ENCODE measurements at regions not wholly inside any gene's neighbourhood (a gene's known extent, or its start where the extent isn't known, plus 50 kb on each side); places are given as distances from the start of the nearest gene placed in this dataset.
"Not testable (repeated sequence)": the region's sequence is repeated elsewhere in the genome, so short reads cannot be mapped to it uniquely, and the experiment has no call there.

DNA sequence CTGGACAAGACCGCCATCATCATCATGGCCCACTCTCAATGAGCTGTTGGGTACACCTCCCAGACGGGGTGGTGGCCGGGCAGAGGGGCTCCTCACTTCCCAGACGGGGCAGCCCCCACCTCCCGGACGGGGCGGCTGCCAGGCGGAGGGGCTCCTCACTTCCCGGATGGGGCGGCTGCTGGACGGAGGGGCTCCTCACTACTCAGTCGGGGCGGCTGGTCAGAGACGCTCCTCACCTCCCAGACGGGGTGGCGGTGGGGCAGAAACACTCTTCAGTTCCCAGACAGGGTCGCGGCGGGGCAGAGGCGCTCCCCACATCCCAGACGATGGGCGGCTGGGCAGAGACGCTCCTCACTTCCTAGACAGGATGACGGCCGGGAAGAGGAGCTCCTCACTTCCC lies 484.5 kb upstream of the KLHL4 start:
- not testable (repeated sequence) for H3K4me1 Mint-ChIP-seq, H3K27ac Mint-ChIP-seq, H3K4me3 Mint-ChIP-seq, H3K36me3 Mint-ChIP-seq, H3K27me3 Mint-ChIP-seq
- H3K9me3 Mint-ChIP-seq: peaks cover 1 to 11% (median 2%) of the 10 kb centered on the region in 3 donors

DNA sequence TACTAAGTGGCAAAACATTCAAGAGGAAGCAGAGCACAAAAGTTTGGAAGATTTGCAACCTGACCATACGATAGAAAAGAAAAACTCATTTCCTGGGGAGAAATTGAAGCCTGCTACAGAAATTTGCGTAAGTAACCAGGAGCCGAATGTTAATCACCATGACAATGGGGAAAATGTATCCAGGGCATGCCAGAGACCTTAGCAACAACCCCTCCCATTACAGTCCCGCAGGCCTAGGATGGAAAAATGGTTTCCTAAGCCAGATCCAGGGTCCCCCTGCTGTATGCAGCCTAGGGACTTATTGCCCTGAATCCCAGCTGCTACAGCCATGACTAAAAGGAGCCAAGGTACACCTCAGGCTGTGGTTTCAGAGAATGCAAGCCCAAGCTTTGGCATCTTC lies 472.2 kb upstream of the KLHL4 start:
- Mint-ChIP-seq H3K36me3 (no peaks in the 10 kb centered on the region), H3K4me1 (peaks cover 0 to 1% (median 0%) of the 10 kb centered on the region in 3 donors), H3K4me3 (no peak overlapping the region), H3K27me3 (no peaks in the 10 kb centered on the region), H3K9me3 (peaks cover 0 to 10% (median 0%) of the 10 kb centered on the region in 3 donors), H3K27ac (no peak overlapping the region)

DNA sequence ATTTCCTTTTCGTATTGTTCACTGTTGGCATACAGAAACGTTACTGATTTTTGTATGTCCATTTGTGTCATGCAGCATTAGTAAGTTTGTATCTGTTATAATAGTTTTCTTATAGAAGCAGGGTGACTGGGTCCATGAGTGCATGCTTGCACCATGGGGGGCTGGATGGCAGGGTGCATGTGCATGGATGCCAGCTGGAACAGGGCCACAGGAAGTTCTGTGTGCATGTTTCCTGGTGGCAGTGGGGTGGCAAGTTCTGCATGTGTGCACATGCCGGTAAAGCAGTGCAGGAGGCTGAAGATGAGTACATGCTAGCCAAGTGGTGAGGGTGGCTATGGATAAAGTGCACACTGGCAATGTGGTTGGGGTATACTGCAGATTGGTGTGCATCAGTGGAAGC lies 468.0 kb upstream of the KLHL4 start:
- peaks cover 0 to 1% (median 0%) of the 10 kb centered on the region in 3 donors for H3K4me1 Mint-ChIP-seq
- H3K36me3 Mint-ChIP-seq: no peaks in the 10 kb centered on the region
- no peak overlapping the region for H3K27ac Mint-ChIP-seq
- H3K9me3 Mint-ChIP-seq: peaks cover 0 to 8% (median 1%) of the 10 kb centered on the region in 3 donors
- no peaks in the 10 kb centered on the region for H3K27me3 Mint-ChIP-seq
- H3K4me3 Mint-ChIP-seq: no peak overlapping the region

DNA sequence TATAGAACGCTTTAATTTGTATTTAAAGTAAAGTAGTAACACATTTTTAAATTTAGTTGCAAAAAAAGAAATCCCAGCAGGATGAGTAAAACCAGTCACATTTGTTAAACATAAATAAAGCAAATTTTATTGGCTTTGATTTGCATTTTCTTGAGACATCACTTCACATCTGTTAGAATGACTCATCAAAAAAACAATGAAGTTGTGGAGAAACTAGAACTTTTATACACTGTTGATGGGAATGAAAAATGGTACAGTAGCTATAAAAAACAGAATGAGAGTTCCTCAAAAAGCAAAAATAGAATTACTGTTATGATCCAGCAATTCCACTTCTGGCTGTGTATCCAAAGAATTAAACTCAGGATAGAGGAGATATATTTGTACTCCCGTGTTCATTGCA lies 454.0 kb upstream of the KLHL4 start:
- no peaks in the 10 kb centered on the region for H3K9me3 Mint-ChIP-seq
- H3K4me3 Mint-ChIP-seq: no peak overlapping the region
- no peaks in the 10 kb centered on the region for H3K27me3 Mint-ChIP-seq
- H3K36me3 Mint-ChIP-seq: no peaks in the 10 kb centered on the region
- H3K27ac Mint-ChIP-seq: no peak overlapping the region
- H3K4me1 Mint-ChIP-seq: no peaks in the 10 kb centered on the region

DNA sequence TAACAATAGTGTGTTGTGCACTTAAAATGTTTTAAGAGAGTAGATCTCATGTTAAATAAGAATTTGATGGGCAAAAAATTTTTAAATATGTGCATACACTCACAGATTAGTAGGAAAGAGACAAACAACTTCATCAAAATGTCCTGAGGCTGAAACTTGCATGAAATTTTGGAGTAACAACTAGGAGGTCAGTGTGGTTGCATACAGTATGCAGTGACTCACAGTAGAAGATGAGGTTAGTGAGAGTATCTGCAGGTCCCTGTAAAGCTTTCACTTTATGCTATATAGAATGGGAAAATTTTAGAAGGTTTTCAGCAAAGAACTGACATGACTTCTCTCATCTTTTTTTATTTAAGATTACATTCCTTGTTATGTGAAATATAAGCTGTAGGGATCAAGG lies 453.1 kb upstream of the KLHL4 start:
- no peaks in the 10 kb centered on the region for H3K4me1 Mint-ChIP-seq
- no peak overlapping the region for H3K27ac Mint-ChIP-seq

DNA sequence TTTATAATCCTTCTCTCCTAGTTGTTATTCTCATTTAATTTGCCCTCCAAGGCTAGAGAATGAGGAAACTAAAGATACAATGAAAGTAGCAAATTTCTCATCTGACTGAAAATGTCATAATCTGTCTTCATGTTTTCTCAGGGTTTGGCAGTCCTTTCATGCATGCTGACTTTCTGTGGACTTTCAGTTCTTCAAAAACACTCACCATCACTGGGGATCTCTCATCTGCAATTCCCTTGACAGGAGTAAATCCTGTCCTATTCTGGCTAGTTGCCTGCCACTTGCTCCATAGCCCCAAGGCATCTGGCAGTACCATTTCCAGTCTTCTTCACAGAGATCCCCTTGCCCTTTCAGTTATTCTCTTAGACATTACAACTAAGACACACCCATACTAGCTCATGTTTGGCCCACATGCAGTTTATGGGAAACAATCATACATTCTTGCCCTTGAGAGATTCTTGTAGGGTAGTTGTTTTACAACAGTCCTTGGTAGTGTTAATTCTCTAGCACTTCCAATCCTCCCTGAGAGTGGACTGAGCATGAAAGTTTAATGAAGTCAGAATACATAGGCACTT lies 449.7 kb upstream of the KLHL4 start:
- Mint-ChIP-seq H3K27me3 (no peaks in the 10 kb centered on the region), H3K9me3 (peaks cover 0 to 3% (median 0%) of the 10 kb centered on the region in 3 donors), H3K4me1 (no peaks in the 10 kb centered on the region)

More for the DNA sequence above, 453.1 kb upstream of the KLHL4 start:
- peaks cover 0 to 3% (median 0%) of the 10 kb centered on the region in 3 donors for H3K9me3 Mint-ChIP-seq
- no peaks in the 10 kb centered on the region for H3K36me3 Mint-ChIP-seq
- no peak overlapping the region for H3K4me3 Mint-ChIP-seq
- no peaks in the 10 kb centered on the region for H3K27me3 Mint-ChIP-seq

DNA sequence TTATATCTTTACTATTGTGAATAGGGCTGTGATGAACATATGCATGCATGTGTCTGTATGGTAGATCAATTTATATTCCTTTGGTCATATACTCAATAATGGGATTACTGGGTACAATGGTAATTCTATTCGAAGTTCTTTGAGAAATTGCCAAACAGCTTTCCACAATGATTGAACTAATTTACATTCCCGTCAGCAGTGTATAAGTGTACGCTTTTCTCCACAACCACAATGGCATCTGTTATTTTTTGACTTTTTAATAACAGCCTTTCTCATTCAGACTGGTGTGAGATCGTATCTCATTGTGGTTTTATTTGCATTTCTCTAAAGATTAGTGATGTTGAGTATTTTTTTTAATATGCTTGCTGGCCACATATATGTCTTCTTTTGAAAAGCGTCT lies 439.4 kb upstream of the KLHL4 start:
- Mint-ChIP-seq H3K4me1 (no peaks in the 10 kb centered on the region), H3K27me3 (no peaks in the 10 kb centered on the region), H3K9me3 (peaks cover 0 to 4% (median 4%) of the 10 kb centered on the region in 3 donors), H3K36me3 (no peaks in the 10 kb centered on the region), H3K4me3 (no peak overlapping the region), H3K27ac (no peak overlapping the region)

More for the DNA sequence above, 449.7 kb upstream of the KLHL4 start:
- no peak overlapping the region for H3K27ac Mint-ChIP-seq
- no peaks in the 10 kb centered on the region for H3K36me3 Mint-ChIP-seq
- H3K4me3 Mint-ChIP-seq: no peak overlapping the region

DNA sequence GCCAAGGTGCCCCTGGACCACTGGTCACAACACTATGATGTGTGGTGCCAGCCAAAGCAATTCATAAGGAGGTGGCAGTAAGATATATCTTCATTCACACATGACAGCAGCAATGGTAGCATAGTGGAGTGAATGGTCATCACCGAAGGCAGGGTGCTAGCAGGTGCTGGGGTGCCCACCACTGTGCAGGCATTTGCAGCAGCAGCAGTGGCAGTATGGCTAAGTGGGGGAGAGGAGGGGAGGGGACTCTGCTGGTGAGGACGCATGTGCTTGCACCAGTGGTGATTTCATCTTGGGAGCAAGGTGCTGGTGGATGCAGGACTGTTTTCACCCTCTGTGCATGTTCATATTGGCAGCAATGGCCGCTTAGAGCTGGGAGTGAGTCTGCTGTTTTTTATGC lies 419.1 kb upstream of the KLHL4 start:
- Mint-ChIP-seq H3K27me3 (no peaks in the 10 kb centered on the region), H3K4me3 (no peak overlapping the region), H3K27ac (no peak overlapping the region), H3K9me3 (no peaks in the 10 kb centered on the region), H3K4me1 (peaks cover 0 to 1% (median 0%) of the 10 kb centered on the region in 3 donors), H3K36me3 (no peaks in the 10 kb centered on the region)

DNA sequence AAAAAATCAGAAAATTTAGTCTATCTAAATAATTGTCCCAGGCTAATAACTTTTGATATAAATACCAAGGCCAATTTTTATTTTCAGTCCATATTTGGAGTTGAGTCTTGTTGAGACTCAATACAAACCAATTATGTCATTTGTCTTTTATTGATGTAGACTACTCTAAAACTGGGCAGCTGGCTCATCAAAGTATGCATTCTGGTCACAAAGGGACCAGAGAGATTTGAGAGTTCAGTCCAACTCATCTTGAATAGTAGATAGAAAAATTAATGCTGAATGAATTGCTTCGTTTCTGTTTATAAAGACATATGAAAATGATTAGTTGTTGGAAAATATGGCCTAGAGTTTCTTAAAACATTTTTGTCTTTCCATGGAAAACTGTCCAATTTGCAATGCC lies 412.5 kb upstream of the KLHL4 start:
- H3K36me3 Mint-ChIP-seq: no peaks in the 10 kb centered on the region
- H3K27ac Mint-ChIP-seq: no peak overlapping the region
- H3K27me3 Mint-ChIP-seq: no peaks in the 10 kb centered on the region
- H3K4me1 Mint-ChIP-seq: no peaks in the 10 kb centered on the region
- H3K9me3 Mint-ChIP-seq: no peaks in the 10 kb centered on the region
- no peak overlapping the region for H3K4me3 Mint-ChIP-seq

DNA sequence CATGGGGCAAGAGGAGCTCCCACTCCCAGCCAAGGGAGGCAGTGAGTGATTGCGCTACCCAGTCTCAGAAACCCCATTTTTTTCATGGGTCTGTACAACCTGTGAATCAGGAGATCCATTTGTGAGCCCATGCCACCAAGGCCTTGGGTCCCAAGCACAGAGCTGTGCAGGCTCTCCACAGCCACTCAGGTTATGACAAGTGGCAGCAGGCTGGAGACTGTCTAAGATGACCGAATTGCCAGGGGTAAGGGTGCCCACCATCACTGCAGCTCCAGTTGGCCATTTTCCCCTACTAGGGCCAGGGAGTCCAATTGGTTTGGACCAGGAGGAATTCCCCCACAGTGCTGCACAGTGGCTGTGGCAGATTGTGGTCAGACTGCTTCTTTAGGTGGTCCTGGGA lies 407.5 kb upstream of the KLHL4 start:
- no peaks in the 10 kb centered on the region for H3K27me3 Mint-ChIP-seq
- no peaks in the 10 kb centered on the region for H3K4me1 Mint-ChIP-seq
- H3K27ac Mint-ChIP-seq: no peak overlapping the region
- H3K36me3 Mint-ChIP-seq: no peaks in the 10 kb centered on the region
- H3K9me3 Mint-ChIP-seq: peaks cover 4 to 10% (median 8%) of the 10 kb centered on the region in 3 donors
- no peak overlapping the region for H3K4me3 Mint-ChIP-seq

DNA sequence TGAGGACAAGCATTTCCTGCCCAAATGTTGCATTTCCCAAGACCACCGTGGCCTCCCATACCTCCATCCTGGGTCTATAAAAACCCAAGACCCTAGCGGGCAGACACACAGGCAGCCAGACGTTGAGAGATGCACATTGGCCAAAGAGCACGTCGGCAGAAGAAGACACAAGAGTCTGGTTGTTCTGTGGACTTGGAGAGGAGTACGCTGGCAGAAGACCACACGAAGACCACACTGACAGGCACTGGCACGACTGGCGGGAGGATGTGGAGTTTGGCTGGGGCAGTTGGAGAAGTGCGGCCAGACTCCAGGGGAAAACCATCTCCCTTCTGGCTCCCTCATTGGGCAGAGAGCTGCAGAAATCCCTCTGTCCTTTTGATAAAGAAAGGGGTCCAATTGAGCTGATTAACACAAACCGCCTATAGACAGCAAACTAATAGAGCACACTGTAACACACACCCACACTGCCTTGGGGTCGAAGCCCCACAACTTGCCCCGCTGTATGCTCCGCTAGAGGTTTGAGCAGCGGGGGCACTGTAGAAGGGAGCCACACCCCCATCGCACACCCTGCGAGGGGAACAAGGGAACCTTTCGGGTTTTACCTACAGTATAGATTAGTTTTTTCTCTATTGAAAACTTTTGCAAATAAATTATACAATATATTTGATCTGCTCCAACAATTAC lies 376.7 kb upstream of the KLHL4 start:
- Mint-ChIP-seq H3K27me3 (no peaks in the 10 kb centered on the region), H3K9me3 (peaks cover 0 to 4% (median 3%) of the 10 kb centered on the region in 3 donors), H3K36me3 (no peaks in the 10 kb centered on the region), H3K4me3 (no peak overlapping the region), H3K4me1 (no peaks in the 10 kb centered on the region), H3K27ac (no peak overlapping the region)

DNA sequence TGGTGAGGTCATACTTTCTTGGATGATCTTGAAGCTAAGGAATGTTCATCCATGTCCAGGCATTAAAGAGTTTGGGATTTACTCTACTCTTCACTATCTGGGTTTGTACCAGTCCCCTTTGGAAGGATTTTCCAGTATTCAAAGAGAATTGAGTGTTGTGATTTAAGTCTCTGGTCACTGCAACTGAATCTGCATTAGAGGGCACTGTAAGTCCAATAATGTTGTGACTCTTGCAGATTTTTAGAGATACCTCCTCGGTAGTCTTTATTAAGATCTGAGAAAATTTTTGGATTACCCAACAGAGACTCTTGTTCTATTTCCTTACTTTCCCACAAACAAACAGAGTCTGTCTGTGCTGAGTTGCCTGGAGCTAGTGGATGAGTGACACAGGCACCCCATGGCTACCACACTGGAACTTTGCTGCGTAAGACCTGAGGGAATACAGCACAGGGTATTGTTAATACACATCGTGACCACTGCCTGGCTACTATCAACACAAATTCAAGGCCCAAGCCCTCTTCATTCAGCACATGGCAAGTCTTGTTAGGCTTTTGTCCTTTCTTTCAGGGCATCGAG lies 357.1 kb upstream of the KLHL4 start:
- no peaks in the 10 kb centered on the region for H3K27me3 Mint-ChIP-seq
- peaks cover 0 to 2% (median 0%) of the 10 kb centered on the region in 3 donors for H3K4me1 Mint-ChIP-seq
- H3K27ac Mint-ChIP-seq: no peak overlapping the region
- no peaks in the 10 kb centered on the region for H3K36me3 Mint-ChIP-seq
- no peak overlapping the region for H3K4me3 Mint-ChIP-seq
- peaks cover 3 to 10% (median 9%) of the 10 kb centered on the region in 3 donors for H3K9me3 Mint-ChIP-seq

DNA sequence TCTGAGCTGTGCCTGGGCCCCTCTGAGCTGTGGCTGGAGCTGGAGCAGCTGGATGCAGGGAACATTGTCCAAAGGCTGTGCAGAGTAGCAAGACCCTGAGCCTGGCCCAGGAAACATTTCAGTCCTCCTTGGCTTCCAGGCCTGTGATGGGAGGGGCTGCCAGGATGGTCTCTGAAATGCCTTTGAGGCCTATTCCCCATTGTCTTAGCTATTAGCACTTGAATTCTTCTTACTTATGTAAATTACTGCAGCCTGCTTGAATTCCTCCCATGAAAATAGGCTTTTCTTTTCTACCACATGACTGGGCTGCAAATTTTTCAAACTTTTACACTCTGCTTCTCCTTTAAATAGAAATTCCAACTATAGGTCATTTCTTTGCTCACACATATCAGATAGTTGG lies 349.8 kb upstream of the KLHL4 start:
- H3K27me3 Mint-ChIP-seq: no peaks in the 10 kb centered on the region
- no peak overlapping the region for H3K4me3 Mint-ChIP-seq
- H3K9me3 Mint-ChIP-seq: peaks cover 0 to 9% (median 5%) of the 10 kb centered on the region in 3 donors
- H3K4me1 Mint-ChIP-seq: no peaks in the 10 kb centered on the region
- H3K36me3 Mint-ChIP-seq: no peaks in the 10 kb centered on the region
- H3K27ac Mint-ChIP-seq: no peak overlapping the region

DNA sequence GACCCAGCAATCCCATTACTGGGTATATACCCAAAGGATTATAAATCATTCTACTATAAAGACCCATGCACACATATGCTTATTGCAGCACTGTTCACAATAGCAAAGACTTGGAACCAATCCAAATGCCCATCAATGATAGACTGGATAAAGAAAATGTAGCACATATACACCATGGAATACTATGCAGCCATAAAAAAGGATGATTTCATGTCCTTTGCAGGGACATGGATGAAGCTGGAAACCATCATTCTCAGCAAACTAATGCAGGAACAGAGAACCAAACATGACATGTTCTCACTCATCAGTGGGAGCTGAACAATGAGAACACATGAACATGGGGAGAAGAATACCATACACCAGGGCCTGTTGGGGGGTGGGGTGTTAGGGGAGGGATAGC lies 339.6 kb upstream of the KLHL4 start:
- not testable (repeated sequence) for H3K36me3 Mint-ChIP-seq, H3K27ac Mint-ChIP-seq, H3K27me3 Mint-ChIP-seq

More for the DNA sequence above, 339.6 kb upstream of the KLHL4 start:
- not testable (repeated sequence) for H3K4me1 Mint-ChIP-seq, H3K9me3 Mint-ChIP-seq, H3K4me3 Mint-ChIP-seq
